ENCODE measurements at regions not wholly inside any gene's neighbourhood (a gene's known extent, or its start where the extent isn't known, plus 50 kb on each side); places are given as distances from the start of the nearest gene placed in this dataset.

- DNase-seq: no peak
- H3K27me3 ChIP-seq (ENCODE audit: control insufficient read depth in 2 of 2, insufficient read depth in 2 of 2, low read length in 2 of 2): no peaks in the 10 kb centered on the region
- H3K4me1 ChIP-seq (ENCODE audit: control insufficient read depth in 1 of 2, insufficient read depth in 2 of 2, low read length in 2 of 2): no peaks in the 10 kb centered on the region
- no peak overlapping the region for H3K4me3 Mint-ChIP-seq
- TF ChIP-seq CTCF (IDR thresholded peaks at IDR 0.05): no peak
- no peaks in the 10 kb centered on the region for H3K36me3 ChIP-seq (replicated peaks in 1 of 2; ENCODE audit: control insufficient read depth in 1 of 2, insufficient read depth in 2 of 2, low read length in 2 of 2)
- no peak overlapping the region for H2AFZ ChIP-seq (ENCODE audit: insufficient read depth, low read depth, low read length, poor library complexity, severe bottlenecking)
- H3K4me2 ChIP-seq (replicated peaks; ENCODE audit: extremely low read depth, low read length, poor library complexity, severe bottlenecking): no peak overlapping the region
- peaks cover 0 to 4% (median 0%) of the 10 kb centered on the region in 3 donors for H3K27me3 Mint-ChIP-seq (ENCODE audit: low read depth in 3 of 3)
- H3K79me2 ChIP-seq (ENCODE audit: insufficient read depth, low read length): no peaks in the 10 kb centered on the region
- H3K9me3 ChIP-seq (replicated peaks in 1 of 2; ENCODE audit: control insufficient read depth in 1 of 2, insufficient read depth in 1 of 2, low read length in 2 of 2): no peaks in the 10 kb centered on the region
- H3K9me3 Mint-ChIP-seq: peaks cover 0 to 3% (median 2%) of the 10 kb centered on the region in 7 donors
- no peak overlapping the region for H3K4me3 ChIP-seq (replicated peaks in 1 of 3; ENCODE audit: low read depth in 2 of 3, low read length in 3 of 3)
- H3K27ac ChIP-seq (ENCODE audit: low read depth in 1 of 2, low read length in 2 of 2): no peak overlapping the region
- H3K36me3 Mint-ChIP-seq: no peaks in the 10 kb centered on the region
- H3K27ac Mint-ChIP-seq: no peak overlapping the region
- 63% methylated on average over 3 of the region's 9 CpGs for WGBS (ENCODE audit: insufficient coverage)
- H4K20me1 ChIP-seq (ENCODE audit: insufficient read depth, low read length): no peaks in the 10 kb centered on the region
- H3K9ac ChIP-seq (ENCODE audit: insufficient read depth, low read length, poor library complexity, severe bottlenecking): no peak overlapping the region
- intact Hi-C loops (cut with micrococcal nuclease): no loop called here
- no peaks in the 10 kb centered on the region for H3K4me1 Mint-ChIP-seq
These were observed 513.5 kb downstream of the AGTPBP1 start for GRCh38 chr9:85228111-85228855.

GRCh38 chr9:85225180-85225579 lies 516.6 kb downstream of the AGTPBP1 start:
- no peak for DNase-seq
- H4K20me1 ChIP-seq (ENCODE audit: insufficient read depth, low read length): no peaks in the 10 kb centered on the region
- H3K9me3 ChIP-seq (replicated peaks in 1 of 2; ENCODE audit: control insufficient read depth in 1 of 2, insufficient read depth in 1 of 2, low read length in 2 of 2): no peaks in the 10 kb centered on the region
- H3K27ac ChIP-seq (ENCODE audit: low read depth in 1 of 2, low read length in 2 of 2): no peak overlapping the region
- H3K27me3 ChIP-seq (ENCODE audit: control insufficient read depth in 2 of 2, insufficient read depth in 2 of 2, low read length in 2 of 2): no peaks in the 10 kb centered on the region
- Mint-ChIP-seq H3K27me3 (ENCODE audit: low read depth in 3 of 3) (peaks cover 0 to 7% (median 0%) of the 10 kb centered on the region in 3 donors), H3K4me3 (no peak overlapping the region), H3K36me3 (no peaks in the 10 kb centered on the region), H3K9me3 (peaks cover 0 to 3% (median 2%) of the 10 kb centered on the region in 7 donors), H3K4me1 (no peaks in the 10 kb centered on the region), H3K27ac (no peak overlapping the region)
- WGBS (ENCODE audit: insufficient coverage): no CpG with 5 or more reads among the region's 2 CpGs
- no peaks in the 10 kb centered on the region for H3K4me1 ChIP-seq (ENCODE audit: control insufficient read depth in 1 of 2, insufficient read depth in 2 of 2, low read length in 2 of 2)
- no peak overlapping the region for H3K9ac ChIP-seq (ENCODE audit: insufficient read depth, low read length, poor library complexity, severe bottlenecking)
- H3K4me2 ChIP-seq (replicated peaks; ENCODE audit: extremely low read depth, low read length, poor library complexity, severe bottlenecking): no peak overlapping the region
- no peaks in the 10 kb centered on the region for H3K79me2 ChIP-seq (ENCODE audit: insufficient read depth, low read length)
- H3K36me3 ChIP-seq (replicated peaks in 1 of 2; ENCODE audit: control insufficient read depth in 1 of 2, insufficient read depth in 2 of 2, low read length in 2 of 2): no peaks in the 10 kb centered on the region
- no peak overlapping the region for H3K4me3 ChIP-seq (replicated peaks in 1 of 3; ENCODE audit: low read depth in 2 of 3, low read length in 3 of 3)
- no peak overlapping the region for H2AFZ ChIP-seq (ENCODE audit: insufficient read depth, low read depth, low read length, poor library complexity, severe bottlenecking)
- intact Hi-C loops (cut with micrococcal nuclease): no loop called here
- TF ChIP-seq CTCF (IDR thresholded peaks at IDR 0.05): no peak

Data from CD14-positive monocyte (primary cell).